NB4 (cell line): ENCODE measurements at regions not wholly inside any gene's neighbourhood (a gene's known extent, or its start where the extent isn't known, plus 50 kb on each side); places are given as distances from the start of the nearest gene placed in this dataset.

ENCODE experiments used
- TF ChIP-seq, protein P1 (sequence below): IDR thresholded peaks from one replicate; pipeline ENCODE4 v1.5.1; 2012; ENCODE audit warnings: low read depth, low read length
- TF ChIP-seq, protein P2 (sequence below): IDR thresholded peaks from 2 replicates; pipeline ENCODE4 v1.6.1; 2011; ENCODE audit warnings: low read depth, low read length

GRCh38 chr1:182195733-182196132, 134.2 kb upstream of the ZNF648 start:
- TF ChIP-seq, protein P1, sequence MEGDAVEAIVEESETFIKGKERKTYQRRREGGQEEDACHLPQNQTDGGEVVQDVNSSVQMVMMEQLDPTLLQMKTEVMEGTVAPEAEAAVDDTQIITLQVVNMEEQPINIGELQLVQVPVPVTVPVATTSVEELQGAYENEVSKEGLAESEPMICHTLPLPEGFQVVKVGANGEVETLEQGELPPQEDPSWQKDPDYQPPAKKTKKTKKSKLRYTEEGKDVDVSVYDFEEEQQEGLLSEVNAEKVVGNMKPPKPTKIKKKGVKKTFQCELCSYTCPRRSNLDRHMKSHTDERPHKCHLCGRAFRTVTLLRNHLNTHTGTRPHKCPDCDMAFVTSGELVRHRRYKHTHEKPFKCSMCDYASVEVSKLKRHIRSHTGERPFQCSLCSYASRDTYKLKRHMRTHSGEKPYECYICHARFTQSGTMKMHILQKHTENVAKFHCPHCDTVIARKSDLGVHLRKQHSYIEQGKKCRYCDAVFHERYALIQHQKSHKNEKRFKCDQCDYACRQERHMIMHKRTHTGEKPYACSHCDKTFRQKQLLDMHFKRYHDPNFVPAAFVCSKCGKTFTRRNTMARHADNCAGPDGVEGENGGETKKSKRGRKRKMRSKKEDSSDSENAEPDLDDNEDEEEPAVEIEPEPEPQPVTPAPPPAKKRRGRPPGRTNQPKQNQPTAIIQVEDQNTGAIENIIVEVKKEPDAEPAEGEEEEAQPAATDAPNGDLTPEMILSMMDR: no peak
- TF ChIP-seq, protein P2, sequence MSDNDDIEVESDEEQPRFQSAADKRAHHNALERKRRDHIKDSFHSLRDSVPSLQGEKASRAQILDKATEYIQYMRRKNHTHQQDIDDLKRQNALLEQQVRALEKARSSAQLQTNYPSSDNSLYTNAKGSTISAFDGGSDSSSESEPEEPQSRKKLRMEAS: no peak
